Activated CD4-positive, alpha-beta memory T cell treated with anti-CD3 and anti-CD28 coated beads, Interleukin-2, amount 10 ng/mL, durations not matched to agents 7 days and 5 days (primary cell): ENCODE measurements at regions not wholly inside any gene's neighbourhood (a gene's known extent, or its start where the extent isn't known, plus 50 kb on each side); places are given as distances from the start of the nearest gene placed in this dataset.

Experiments
- CTCF ChIA-PET: fragments of 350-600 bp; sonication (Branson Sonifier 250); formaldehyde crosslinking; loops from one replicate; lab custom pipeline; 2021; ENCODE audit warnings: antibody characterized with exemption, inconsistent platforms; lab: Charles Lee
- POLR2A ChIA-PET: fragments of 350-600 bp; sonication (Branson Sonifier 250); formaldehyde crosslinking; loops from one replicate; lab custom pipeline; 2021; ENCODE audit warnings: antibody characterized with exemption; lab: Charles Lee
- DNase-seq: peaks from one replicate; pipeline ENCODE4 v3.0.0-alpha.2; 2020
- H3K27ac Mint-ChIP-seq: one replicate; pipeline ENCODE4 v1.8.0; 2021; ENCODE audit warnings: mild to moderate bottlenecking, mixed read lengths
- H3K27me3 Mint-ChIP-seq: one replicate; pipeline ENCODE4 v1.8.0; 2021; ENCODE audit warnings: mixed read lengths
- H3K36me3 Mint-ChIP-seq: one replicate; pipeline ENCODE4 v1.8.0; 2021; ENCODE audit warnings: low read depth, mixed read lengths
- H3K4me1 Mint-ChIP-seq: one replicate; pipeline ENCODE4 v1.8.0; 2021; ENCODE audit warnings: mixed read lengths
- H3K4me3 Mint-ChIP-seq: one replicate; pipeline ENCODE4 v1.8.0; 2021; ENCODE audit warnings: mild to moderate bottlenecking, mixed read lengths
- H3K9me3 Mint-ChIP-seq: one replicate; pipeline ENCODE4 v1.8.0; 2021; ENCODE audit warnings: mixed read lengths

GRCh38 chr7:26500749-26501352 is 209.2 kb downstream of the SNX10 start:
- H3K4me3 Mint-ChIP-seq: no peak overlapping the region
- H3K27me3 Mint-ChIP-seq: peaks cover 26% of the 10 kb centered on the region
- no peaks in the 10 kb centered on the region for H3K4me1 Mint-ChIP-seq
- no peak overlapping the region for H3K27ac Mint-ChIP-seq
- no peak for DNase-seq
- H3K36me3 Mint-ChIP-seq: no peaks in the 10 kb centered on the region
- CTCF ChIA-PET: interaction anchor here (1.2 kb wide), 2 partner anchors 11 to 124 kb away, joined by 3 to 5 read pairs; no protein-coding TSS in a partner anchor
- POLR2A ChIA-PET: no interaction called here
- no peaks in the 10 kb centered on the region for H3K9me3 Mint-ChIP-seq

- Mint-ChIP-seq H3K36me3 (no peaks in the 10 kb centered on the region), H3K27me3 (peaks cover 31% of the 10 kb centered on the region), H3K4me3 (no peak overlapping the region), H3K27ac (no peak overlapping the region), H3K4me1 (no peaks in the 10 kb centered on the region), H3K9me3 (no peaks in the 10 kb centered on the region)
- CTCF ChIA-PET: no interaction called here
- POLR2A ChIA-PET: no interaction called here
- no peak for DNase-seq
Measured at GRCh38 chr7:26504411-26505120, 212.9 kb downstream of the SNX10 start.

DNA sequence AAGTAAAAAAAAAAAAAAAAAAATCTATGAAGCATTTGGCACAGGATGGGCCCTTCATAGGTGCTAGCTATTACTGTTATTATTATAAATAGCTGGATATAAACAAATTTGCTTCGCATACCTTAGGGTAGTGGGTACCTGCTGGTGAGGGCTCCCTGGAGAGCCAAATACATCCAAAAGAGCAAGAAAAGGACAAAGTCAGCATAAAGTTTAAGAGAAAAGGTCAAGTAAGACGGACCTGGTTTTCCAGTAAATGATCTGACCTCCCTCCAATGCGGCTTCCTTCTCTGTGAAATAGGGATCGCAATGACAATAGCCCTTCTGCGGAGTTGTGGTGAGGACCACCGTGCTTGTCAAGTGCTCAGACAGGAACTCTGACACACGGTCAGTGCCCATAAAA is 214.5 kb downstream of the SNX10 start:
- no peaks in the 10 kb centered on the region for H3K36me3 Mint-ChIP-seq
- H3K4me3 Mint-ChIP-seq: no peak overlapping the region
- H3K9me3 Mint-ChIP-seq: no peaks in the 10 kb centered on the region
- H3K27ac Mint-ChIP-seq: no peak overlapping the region
- peaks cover 37% of the 10 kb centered on the region for H3K27me3 Mint-ChIP-seq
- CTCF ChIA-PET: interaction anchor here (0.6 kb wide), 1 partner anchor 176 kb away, joined by 3 read pairs; no protein-coding TSS in a partner anchor
- H3K4me1 Mint-ChIP-seq: no peaks in the 10 kb centered on the region
- POLR2A ChIA-PET: no interaction called here
- DNase-seq: no peak

DNA sequence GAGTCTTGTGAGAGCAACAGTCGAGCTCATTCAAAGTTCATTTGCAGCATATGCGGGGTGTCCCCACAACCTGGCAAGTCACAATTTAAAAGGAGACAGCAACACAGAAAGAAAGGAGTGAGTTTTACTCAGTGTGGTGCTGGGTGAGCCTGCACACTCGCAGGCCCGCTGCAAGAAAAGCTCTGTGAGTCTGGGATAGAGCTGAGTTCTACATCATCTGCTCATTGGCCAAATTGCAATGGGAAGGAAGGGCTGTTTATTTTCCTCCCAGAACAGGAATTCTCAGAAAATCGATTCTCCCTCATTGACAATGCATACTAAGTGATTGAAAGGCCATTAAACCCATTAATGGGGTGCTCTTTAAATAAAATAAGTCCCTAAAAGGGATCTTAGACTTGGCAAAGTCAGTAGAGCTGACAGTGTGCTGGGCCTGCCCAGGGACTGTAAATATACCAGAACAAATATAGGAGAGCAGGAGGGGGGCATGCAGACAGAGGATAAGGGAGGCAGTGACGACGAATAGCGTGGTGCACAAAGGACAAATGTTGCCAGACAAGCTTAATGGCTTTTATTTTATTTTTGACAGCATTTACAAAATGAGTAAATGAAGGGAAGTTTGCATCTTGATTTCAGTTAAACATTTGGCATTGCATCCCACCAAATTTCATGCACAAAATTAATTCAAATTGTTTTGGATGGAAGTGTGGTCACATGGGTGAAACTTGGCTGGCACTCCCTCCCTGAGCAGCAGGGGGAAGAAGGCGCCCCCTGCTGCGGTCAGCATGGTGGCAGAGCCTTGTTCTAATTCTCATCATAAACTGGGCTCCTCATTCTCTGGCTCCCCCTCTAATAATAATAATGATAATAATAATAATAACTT is 215.7 kb downstream of the SNX10 start:
- Mint-ChIP-seq H3K4me3 (no peak overlapping the region), H3K27me3 (peaks cover 47% of the 10 kb centered on the region), H3K36me3 (no peaks in the 10 kb centered on the region), H3K27ac (no peak overlapping the region), H3K9me3 (no peaks in the 10 kb centered on the region), H3K4me1 (no peaks in the 10 kb centered on the region)
- ChIA-PET CTCF (no interaction called here), POLR2A (no interaction called here)
- no peak for DNase-seq

DNA sequence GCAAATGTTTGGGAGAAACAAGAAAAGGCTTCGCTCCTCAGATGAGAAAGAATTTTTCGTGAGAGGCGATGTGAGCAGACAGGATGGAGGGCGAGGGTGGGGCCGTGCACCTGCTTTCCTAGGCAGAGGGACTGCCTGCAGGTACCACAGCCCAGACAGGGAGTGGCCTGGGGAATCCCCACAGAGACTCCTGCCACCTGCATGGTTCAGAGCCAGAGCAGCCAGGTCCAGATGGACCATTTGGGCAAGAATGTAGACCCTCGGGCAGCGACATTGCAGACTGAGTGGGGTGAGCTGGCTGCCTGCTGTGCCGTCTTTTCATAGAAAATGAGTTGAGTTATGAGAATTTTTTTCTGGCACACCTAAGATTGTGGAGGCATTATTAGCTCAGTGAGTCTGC is 216.8 kb downstream of the SNX10 start:
- Mint-ChIP-seq H3K27ac (no peak overlapping the region), H3K4me3 (no peak overlapping the region), H3K27me3 (peaks cover 47% of the 10 kb centered on the region), H3K4me1 (no peaks in the 10 kb centered on the region), H3K9me3 (no peaks in the 10 kb centered on the region), H3K36me3 (no peaks in the 10 kb centered on the region)
- DNase-seq: no peak
- CTCF ChIA-PET: no interaction called here
- POLR2A ChIA-PET: no interaction called here

GRCh38 chr7:26508917-26509316 is 217.3 kb downstream of the SNX10 start:
- H3K9me3 Mint-ChIP-seq: no peaks in the 10 kb centered on the region
- CTCF ChIA-PET: no interaction called here
- no peak overlapping the region for H3K27ac Mint-ChIP-seq
- POLR2A ChIA-PET: no interaction called here
- no peak overlapping the region for H3K4me3 Mint-ChIP-seq
- H3K4me1 Mint-ChIP-seq: no peaks in the 10 kb centered on the region
- H3K36me3 Mint-ChIP-seq: no peaks in the 10 kb centered on the region
- no peak for DNase-seq
- H3K27me3 Mint-ChIP-seq: peaks cover 43% of the 10 kb centered on the region

- H3K4me3 Mint-ChIP-seq: no peak overlapping the region
- no peak for DNase-seq
- H3K36me3 Mint-ChIP-seq: no peaks in the 10 kb centered on the region
- no peaks in the 10 kb centered on the region for H3K4me1 Mint-ChIP-seq
- ChIA-PET CTCF (no interaction called here), POLR2A (no interaction called here)
- H3K27me3 Mint-ChIP-seq: peaks cover 33% of the 10 kb centered on the region
- no peaks in the 10 kb centered on the region for H3K9me3 Mint-ChIP-seq
- H3K27ac Mint-ChIP-seq: no peak overlapping the region
Measured at GRCh38 chr7:26510231-26510957, 218.7 kb downstream of the SNX10 start.

DNA sequence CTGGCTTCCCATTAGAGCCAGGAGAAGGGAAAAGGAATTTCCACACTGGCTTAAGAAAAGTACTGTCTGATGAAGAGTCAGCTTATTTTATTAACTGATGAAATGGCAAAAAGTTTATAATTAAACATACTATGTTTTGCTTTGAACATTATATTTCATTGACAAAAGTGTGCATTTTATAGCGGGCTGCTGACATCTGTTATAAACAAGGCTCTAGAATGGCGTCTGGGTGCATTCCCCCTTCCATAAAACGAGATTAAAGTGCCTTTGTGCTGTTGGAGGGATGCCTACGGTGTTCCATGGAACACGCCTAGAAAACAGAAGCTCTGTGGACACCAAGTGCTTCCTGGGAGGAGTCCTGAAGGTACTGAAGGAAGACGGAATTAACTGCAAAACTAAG is 220.2 kb downstream of the SNX10 start:
- no peaks in the 10 kb centered on the region for H3K36me3 Mint-ChIP-seq
- H3K27me3 Mint-ChIP-seq: peaks cover 28% of the 10 kb centered on the region
- no peaks in the 10 kb centered on the region for H3K4me1 Mint-ChIP-seq
- no peak overlapping the region for H3K27ac Mint-ChIP-seq
- POLR2A ChIA-PET: no interaction called here
- H3K4me3 Mint-ChIP-seq: no peak overlapping the region
- DNase-seq: no peak
- no peaks in the 10 kb centered on the region for H3K9me3 Mint-ChIP-seq
- CTCF ChIA-PET: interaction anchor here (0.7 kb wide), 1 partner anchor 11 kb away, joined by 3 read pairs; no protein-coding TSS in a partner anchor

DNA sequence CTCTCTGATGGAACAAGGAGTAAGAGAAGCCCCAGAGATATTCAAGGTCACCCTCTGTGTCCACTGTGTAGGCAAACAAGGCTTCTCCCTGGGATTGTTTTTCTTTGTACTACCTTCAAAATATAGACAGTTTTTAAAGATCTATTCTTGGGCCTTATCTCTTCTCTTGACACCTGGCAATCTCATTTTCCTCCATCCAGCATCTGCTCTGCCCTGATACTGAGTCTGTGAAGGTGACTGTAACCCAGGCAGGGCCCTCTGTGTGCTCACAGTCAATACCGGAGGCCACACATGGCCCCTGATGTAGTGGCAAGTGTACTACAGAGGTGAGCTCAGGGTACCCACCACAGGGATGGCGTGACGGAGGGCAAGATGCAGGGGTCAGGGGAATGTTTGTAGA is 221.1 kb downstream of the SNX10 start:
- CTCF ChIA-PET: no interaction called here

GRCh38 chr7:26513948-26514347 is 222.3 kb downstream of the SNX10 start:
- Mint-ChIP-seq H3K9me3 (no peaks in the 10 kb centered on the region), H3K4me3 (no peak overlapping the region), H3K27ac (no peak overlapping the region), H3K4me1 (no peaks in the 10 kb centered on the region), H3K27me3 (peaks cover 27% of the 10 kb centered on the region), H3K36me3 (no peaks in the 10 kb centered on the region)
- no peak for DNase-seq
- ChIA-PET POLR2A (no interaction called here), CTCF (no interaction called here)

More for the DNA sequence above, 221.1 kb downstream of the SNX10 start:
- Mint-ChIP-seq H3K27ac (no peak overlapping the region), H3K9me3 (no peaks in the 10 kb centered on the region), H3K4me3 (no peak overlapping the region), H3K4me1 (no peaks in the 10 kb centered on the region), H3K27me3 (peaks cover 26% of the 10 kb centered on the region), H3K36me3 (no peaks in the 10 kb centered on the region)
- DNase-seq: no peak
- POLR2A ChIA-PET: no interaction called here

DNA sequence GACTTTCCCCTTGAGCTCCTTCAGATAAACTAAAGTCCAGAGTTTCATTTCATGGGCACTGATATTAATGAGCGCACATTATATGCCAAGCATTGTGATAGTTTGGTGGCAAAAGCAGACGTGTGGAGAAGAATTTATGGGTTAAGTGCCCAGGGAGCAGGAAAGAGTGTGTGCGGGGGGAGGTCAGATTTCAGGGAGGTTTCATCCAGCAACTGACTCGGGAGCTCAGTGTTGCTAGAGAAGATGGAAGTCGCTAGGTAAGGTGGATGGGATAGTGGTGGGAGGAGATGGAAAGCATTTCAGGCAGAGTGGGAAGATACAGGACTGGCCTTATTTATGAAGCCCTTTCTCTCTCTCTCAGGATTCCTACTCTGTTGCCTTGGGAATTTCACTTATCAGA is 223.0 kb downstream of the SNX10 start:
- Mint-ChIP-seq H3K27me3 (peaks cover 27% of the 10 kb centered on the region), H3K4me3 (no peak overlapping the region), H3K4me1 (no peaks in the 10 kb centered on the region), H3K27ac (no peak overlapping the region), H3K36me3 (no peaks in the 10 kb centered on the region), H3K9me3 (no peaks in the 10 kb centered on the region)
- ChIA-PET CTCF (no interaction called here), POLR2A (no interaction called here)
- DNase-seq: no peak

DNA sequence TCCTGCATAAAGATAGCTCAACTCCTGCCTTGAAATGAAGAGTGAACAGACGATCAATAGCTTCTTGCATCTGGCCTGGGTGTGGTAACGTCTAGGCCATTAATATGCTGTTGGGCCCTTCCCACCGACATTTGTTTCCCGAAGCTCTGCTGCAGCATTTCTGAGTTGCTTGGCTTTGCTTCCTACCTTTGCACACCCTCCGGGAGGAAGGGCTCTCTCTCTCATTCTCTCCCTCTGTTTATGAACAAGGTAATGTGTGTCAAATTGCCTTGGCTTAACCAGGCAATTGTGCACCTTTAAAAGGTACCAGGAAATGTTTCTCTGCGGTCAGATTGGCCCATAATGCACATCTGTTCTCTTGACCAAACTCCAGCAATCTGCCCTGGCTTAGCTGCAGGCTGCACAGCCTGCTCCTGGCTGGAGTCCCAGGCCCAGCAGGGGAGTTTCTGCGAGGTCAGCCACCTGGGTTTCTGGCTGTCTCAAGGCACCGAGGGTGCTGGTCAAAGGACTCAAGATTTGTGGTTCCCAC is 223.7 kb downstream of the SNX10 start:
- Mint-ChIP-seq H3K36me3 (no peaks in the 10 kb centered on the region), H3K4me3 (no peak overlapping the region), H3K27me3 (peaks cover 23% of the 10 kb centered on the region), H3K9me3 (no peaks in the 10 kb centered on the region), H3K27ac (no peak overlapping the region), H3K4me1 (no peaks in the 10 kb centered on the region)
- DNase-seq: no peak
- ChIA-PET CTCF (interaction anchor here (0.7 kb wide), 1 partner anchor 17 kb away, joined by 3 read pairs; no protein-coding TSS in a partner anchor), POLR2A (no interaction called here)
